ENCODE measurements at regions not wholly inside any gene's neighbourhood (a gene's known extent, or its start where the extent isn't known, plus 50 kb on each side); places are given as distances from the start of the nearest gene placed in this dataset.

DNA sequence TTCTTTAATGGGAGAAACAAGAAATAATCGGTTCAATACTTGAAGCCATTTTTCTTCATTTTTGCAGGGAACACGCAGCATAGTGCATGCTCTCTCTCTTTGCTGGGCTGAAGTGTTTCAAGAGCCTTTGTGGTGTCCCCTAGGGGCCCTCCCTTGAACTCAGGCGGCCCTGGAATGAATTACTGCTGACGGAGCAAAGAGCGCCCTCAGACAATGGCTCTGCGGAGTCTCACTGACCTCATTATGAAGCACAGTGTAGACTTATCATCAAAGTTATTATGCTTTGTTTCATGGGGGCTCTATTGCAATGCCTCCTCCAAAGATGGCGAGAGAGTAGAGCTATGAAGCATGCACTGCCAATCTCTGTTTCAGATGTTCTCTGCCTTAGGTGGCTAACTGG, 64.8 kb upstream of the ADCY2 start:
- no peak for TF ChIP-seq CTCF (IDR thresholded peaks at IDR 0.05)
- TF ChIP-seq ZFX (IDR thresholded peaks at IDR 0.05; ENCODE audit: borderline replicate concordance), result no peak
